Eye (tissue), 1 donor: ENCODE measurements at regions not wholly inside any gene's neighbourhood (a gene's known extent, or its start where the extent isn't known, plus 50 kb on each side); places are given as distances from the start of the nearest gene placed in this dataset.
A peak's percentile ranks its signal among the peaks of the same experiment; 100 is the strongest.

ENCODE experiments used
- DNase-seq: peaks from one replicate; pipeline ENCODE4 v3.0.0-alpha.2; 2015

GRCh38 chr10:111204838-111205237, 128.0 kb downstream of the ADRA2A start:
- DNase-seq, result no peak

- DNase-seq, result no peak
Observed at GRCh38 chr10:111206521-111206920, 129.7 kb downstream of the ADRA2A start.

GRCh38 chr10:111207500-111207899, 130.7 kb downstream of the ADRA2A start:
- no peak for DNase-seq

GRCh38 chr10:111208951-111209350, 132.1 kb downstream of the ADRA2A start:
- no peak for DNase-seq

GRCh38 chr10:111209692-111210091, 132.9 kb downstream of the ADRA2A start:
- no peak for DNase-seq

GRCh38 chr10:111211241-111211640, 134.4 kb downstream of the ADRA2A start:
- no peak for DNase-seq

- peak; percentile 29 for DNase-seq
Observed at GRCh38 chr10:111211706-111212105, 134.9 kb downstream of the ADRA2A start.

- no peak for DNase-seq
Observed at GRCh38 chr10:111221682-111222480, 145.1 kb downstream of the ADRA2A start.

GRCh38 chr10:111222961-111223360, 146.1 kb downstream of the ADRA2A start:
- no peak for DNase-seq

GRCh38 chr10:111231779-111232178, 154.9 kb downstream of the ADRA2A start:
- DNase-seq, result no peak

GRCh38 chr10:111233439-111233838, 156.6 kb downstream of the ADRA2A start:
- DNase-seq, result peak; percentile 8

GRCh38 chr10:111234234-111234913, 157.5 kb downstream of the ADRA2A start:
- no peak for DNase-seq

- DNase-seq, result no peak
Observed at GRCh38 chr10:111234914-111235302, 158.1 kb downstream of the ADRA2A start.

- no peak for DNase-seq
Observed at GRCh38 chr10:111240348-111240747, 163.5 kb downstream of the ADRA2A start.

- DNase-seq, result no peak
Observed at GRCh38 chr10:111243126-111243525, 166.3 kb downstream of the ADRA2A start.

- peak; percentile 14 for DNase-seq
Observed at GRCh38 chr10:111246136-111246535, 169.3 kb downstream of the ADRA2A start.

GRCh38 chr10:111246814-111247452, 170.1 kb downstream of the ADRA2A start:
- peak; percentile 51 for DNase-seq

- peak; percentile 1 for DNase-seq
Observed at GRCh38 chr10:111247781-111248389, 171.1 kb downstream of the ADRA2A start.

GRCh38 chr10:111249925-111250324, 173.1 kb downstream of the ADRA2A start:
- DNase-seq, result no peak

- DNase-seq, result no peak
Observed at GRCh38 chr10:111261081-111261615, 184.3 kb downstream of the ADRA2A start.

GRCh38 chr10:111265341-111265740, 188.5 kb downstream of the ADRA2A start:
- DNase-seq, result no peak

- peak; percentile 57 for DNase-seq
Observed at GRCh38 chr10:111266165-111266564, 189.3 kb downstream of the ADRA2A start.

GRCh38 chr10:111267673-111268072, 190.8 kb downstream of the ADRA2A start:
- no peak for DNase-seq
